ENCODE measurements at regions not wholly inside any gene's neighbourhood (a gene's known extent, or its start where the extent isn't known, plus 50 kb on each side); places are given as distances from the start of the nearest gene placed in this dataset.

DNA sequence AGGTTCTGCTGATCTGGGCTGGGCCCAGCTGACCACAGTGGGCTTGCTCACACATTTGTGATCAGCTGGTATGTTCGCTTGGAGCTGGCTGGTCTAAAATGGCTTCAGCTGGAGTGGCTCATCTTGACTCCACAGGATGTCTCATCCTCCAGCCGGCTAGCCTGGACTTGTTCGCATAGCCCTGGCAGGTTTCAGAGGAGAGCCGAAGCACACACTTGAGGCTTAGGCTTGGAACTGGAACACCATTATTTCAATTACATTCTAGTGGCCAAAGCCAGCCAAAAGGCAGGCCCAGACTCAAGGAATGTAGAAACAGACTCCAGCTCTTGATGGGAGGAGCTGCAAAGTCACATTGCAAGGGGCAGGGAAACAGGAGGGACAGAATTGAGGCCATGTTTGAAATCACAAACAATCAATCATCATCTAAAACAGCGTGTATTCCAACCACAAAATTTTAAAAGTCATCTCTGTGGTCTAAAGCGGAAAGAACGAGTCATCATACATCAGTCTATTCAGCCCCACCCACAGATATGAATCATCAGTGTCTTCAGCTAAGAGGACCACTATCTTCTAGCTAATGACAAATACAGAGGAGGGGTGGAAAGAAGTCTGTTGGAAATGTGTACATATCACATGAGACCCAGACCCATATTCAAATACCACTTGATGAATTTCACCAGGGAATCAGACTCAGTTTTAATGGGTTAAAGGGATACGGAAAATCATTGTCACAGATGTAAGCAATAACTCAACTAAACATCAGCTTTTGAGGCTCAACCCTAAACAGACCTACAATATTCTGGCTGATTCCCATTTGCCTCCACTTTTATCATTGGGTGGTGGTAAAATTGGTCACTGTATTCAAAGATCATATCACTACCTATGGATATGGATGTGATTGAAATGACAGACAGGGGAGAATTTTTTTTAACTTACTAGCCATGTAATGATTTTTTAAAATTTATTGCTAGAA lies 139.0 kb upstream of the MKLN1 start:
- DNase-seq, result no peak
- H3K9me3 ChIP-seq, result no peaks in the 10 kb centered on the region
- H3K27me3 Mint-ChIP-seq (ENCODE audit: insufficient read depth, unreplicated experiment), result no peaks in the 10 kb centered on the region
- no peak overlapping the region for H3K4me3 ChIP-seq (ENCODE audit: low read depth, low read length)
- no peaks in the 10 kb centered on the region for H3K27me3 ChIP-seq (replicated peaks; ENCODE audit: control insufficient read depth, insufficient read depth, low read length)
- TF ChIP-seq, protein P1, sequence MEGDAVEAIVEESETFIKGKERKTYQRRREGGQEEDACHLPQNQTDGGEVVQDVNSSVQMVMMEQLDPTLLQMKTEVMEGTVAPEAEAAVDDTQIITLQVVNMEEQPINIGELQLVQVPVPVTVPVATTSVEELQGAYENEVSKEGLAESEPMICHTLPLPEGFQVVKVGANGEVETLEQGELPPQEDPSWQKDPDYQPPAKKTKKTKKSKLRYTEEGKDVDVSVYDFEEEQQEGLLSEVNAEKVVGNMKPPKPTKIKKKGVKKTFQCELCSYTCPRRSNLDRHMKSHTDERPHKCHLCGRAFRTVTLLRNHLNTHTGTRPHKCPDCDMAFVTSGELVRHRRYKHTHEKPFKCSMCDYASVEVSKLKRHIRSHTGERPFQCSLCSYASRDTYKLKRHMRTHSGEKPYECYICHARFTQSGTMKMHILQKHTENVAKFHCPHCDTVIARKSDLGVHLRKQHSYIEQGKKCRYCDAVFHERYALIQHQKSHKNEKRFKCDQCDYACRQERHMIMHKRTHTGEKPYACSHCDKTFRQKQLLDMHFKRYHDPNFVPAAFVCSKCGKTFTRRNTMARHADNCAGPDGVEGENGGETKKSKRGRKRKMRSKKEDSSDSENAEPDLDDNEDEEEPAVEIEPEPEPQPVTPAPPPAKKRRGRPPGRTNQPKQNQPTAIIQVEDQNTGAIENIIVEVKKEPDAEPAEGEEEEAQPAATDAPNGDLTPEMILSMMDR (IDR thresholded peaks at IDR 0.05; ENCODE audit: insufficient read depth in 1 of 2, low read depth in 1 of 2, low read length in 1 of 2, severe bottlenecking in 1 of 2, unreplicated experiment in 1 of 2), result no peak
- H3K4me3 Mint-ChIP-seq (ENCODE audit: unreplicated experiment), result no peak overlapping the region
- H3K36me3 Mint-ChIP-seq (ENCODE audit: insufficient read depth, unreplicated experiment), result no peaks in the 10 kb centered on the region
- ChIA-PET POLR2A (no interaction called here), CTCF (no interaction called here)
- H3K4me1 ChIP-seq, result no peaks in the 10 kb centered on the region
- intact Hi-C loops (cut with micrococcal nuclease; ENCODE audit: unreplicated experiment), result no loop called here
- H3K36me3 ChIP-seq (ENCODE audit: control insufficient read depth, insufficient read depth, low read length), result no peaks in the 10 kb centered on the region
- no TSS peak for BruUV-seq (replicated peaks)
- no peaks in the 10 kb centered on the region for H3K4me1 Mint-ChIP-seq (ENCODE audit: low read depth, unreplicated experiment)
- no peaks in the 10 kb centered on the region for H3K9me3 Mint-ChIP-seq (ENCODE audit: unreplicated experiment)
- H3K27ac Mint-ChIP-seq (ENCODE audit: unreplicated experiment), result no peak overlapping the region

DNA sequence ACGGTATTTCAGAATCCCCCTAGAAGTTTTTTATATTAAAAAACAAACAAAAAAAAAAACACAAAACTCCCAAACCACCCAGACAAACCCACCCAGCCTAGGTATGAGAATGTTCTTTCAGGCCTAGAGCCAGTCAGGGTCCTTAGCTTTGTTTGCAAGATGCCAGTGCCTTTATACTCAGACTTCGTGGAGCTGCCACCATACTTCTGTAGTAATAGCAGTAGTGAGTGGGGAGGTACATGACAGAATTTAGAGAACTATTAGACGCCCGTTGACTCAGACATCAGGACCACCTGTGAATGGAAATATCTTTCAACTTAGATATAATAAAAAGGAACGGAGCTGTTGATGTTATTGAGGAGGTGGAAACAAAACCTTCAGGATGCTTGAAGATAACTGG lies 138.2 kb upstream of the MKLN1 start:
- no peaks in the 10 kb centered on the region for H3K4me1 Mint-ChIP-seq (ENCODE audit: low read depth, unreplicated experiment)
- no peaks in the 10 kb centered on the region for H3K36me3 Mint-ChIP-seq (ENCODE audit: insufficient read depth, unreplicated experiment)
- Histone ChIP-seq H3K36me3 (ENCODE audit: control insufficient read depth, insufficient read depth, low read length) (no peaks in the 10 kb centered on the region), H3K4me1 (no peaks in the 10 kb centered on the region), H3K9me3 (no peaks in the 10 kb centered on the region; the same call in 1 of the 2 replicates), H3K27me3 (replicated peaks; ENCODE audit: control insufficient read depth, insufficient read depth, low read length) (no peaks in the 10 kb centered on the region), H3K4me3 (ENCODE audit: low read depth, low read length) (no peak overlapping the region)
- no TSS peak for BruUV-seq (replicated peaks)
- intact Hi-C loops (cut with micrococcal nuclease; ENCODE audit: unreplicated experiment), result no loop called here
- ChIA-PET POLR2A (no interaction called here), CTCF (no interaction called here)
- TF ChIP-seq, protein P1 (IDR thresholded peaks at IDR 0.05; ENCODE audit: insufficient read depth in 1 of 2, low read depth in 1 of 2, low read length in 1 of 2, severe bottlenecking in 1 of 2, unreplicated experiment in 1 of 2), result no peak
- no peak overlapping the region for H3K4me3 Mint-ChIP-seq (ENCODE audit: unreplicated experiment)
- DNase-seq, result no peak
- no peak overlapping the region for H3K27ac Mint-ChIP-seq (ENCODE audit: unreplicated experiment)
- no peaks in the 10 kb centered on the region for H3K9me3 Mint-ChIP-seq (ENCODE audit: unreplicated experiment)
- H3K27me3 Mint-ChIP-seq (ENCODE audit: insufficient read depth, unreplicated experiment), result no peaks in the 10 kb centered on the region

- peak; percentile 5 to 34 for DNase-seq
- CTCF ChIA-PET, result no interaction called here
These were observed 137.5 kb upstream of the MKLN1 start for GRCh38 chr7:131190146-131190545.

More at GRCh38 chr7:131190146-131190545, 137.5 kb upstream of the MKLN1 start:
- no peak overlapping the region for H3K4me3 Mint-ChIP-seq (ENCODE audit: unreplicated experiment)
- no peaks in the 10 kb centered on the region for H3K9me3 Mint-ChIP-seq (ENCODE audit: unreplicated experiment)
- no peaks in the 10 kb centered on the region for H3K27me3 Mint-ChIP-seq (ENCODE audit: insufficient read depth, unreplicated experiment)
- H3K36me3 Mint-ChIP-seq (ENCODE audit: insufficient read depth, unreplicated experiment), result no peaks in the 10 kb centered on the region
- no TSS peak for BruUV-seq (replicated peaks)
- Histone ChIP-seq H3K4me3 (ENCODE audit: low read depth, low read length) (no peak overlapping the region), H3K36me3 (ENCODE audit: control insufficient read depth, insufficient read depth, low read length) (no peaks in the 10 kb centered on the region), H3K9me3 (no peaks in the 10 kb centered on the region; the same call in 1 of the 2 replicates), H3K4me1 (no peaks in the 10 kb centered on the region), H3K27me3 (replicated peaks; ENCODE audit: control insufficient read depth, insufficient read depth, low read length) (no peaks in the 10 kb centered on the region)
- TF ChIP-seq, protein P1 (IDR thresholded peaks at IDR 0.05; ENCODE audit: insufficient read depth in 1 of 2, low read depth in 1 of 2, low read length in 1 of 2, severe bottlenecking in 1 of 2, unreplicated experiment in 1 of 2), result no peak
- H3K27ac Mint-ChIP-seq (ENCODE audit: unreplicated experiment), result no peak overlapping the region
- no peaks in the 10 kb centered on the region for H3K4me1 Mint-ChIP-seq (ENCODE audit: low read depth, unreplicated experiment)
- intact Hi-C loops (cut with micrococcal nuclease; ENCODE audit: unreplicated experiment), result no loop called here
- POLR2A ChIA-PET, result interaction anchor here (0.6 kb wide), 1 partner anchor 137 kb away, joined by 3 read pairs; the partner anchor contains the start of gene MKLN1
